Stimulated activated CD4-positive, alpha-beta T cell treated with anti-CD3 and anti-CD28 coated beads, Interleukin-15, amount 100 ng/mL, for 48 hours (primary cell): ENCODE measurements at regions not wholly inside any gene's neighbourhood (a gene's known extent, or its start where the extent isn't known, plus 50 kb on each side); places are given as distances from the start of the nearest gene placed in this dataset.
"Not testable (repeated sequence)": the region's sequence is repeated elsewhere in the genome, so short reads cannot be mapped to it uniquely, and the experiment has no call there.

Experiments used
- DNase-seq, 2 donors: peaks; one replicate each; pipeline ENCODE4 v3.0.0-alpha.2; 2020; ENCODE audit warnings: low read depth in 2 of 2

DNA sequence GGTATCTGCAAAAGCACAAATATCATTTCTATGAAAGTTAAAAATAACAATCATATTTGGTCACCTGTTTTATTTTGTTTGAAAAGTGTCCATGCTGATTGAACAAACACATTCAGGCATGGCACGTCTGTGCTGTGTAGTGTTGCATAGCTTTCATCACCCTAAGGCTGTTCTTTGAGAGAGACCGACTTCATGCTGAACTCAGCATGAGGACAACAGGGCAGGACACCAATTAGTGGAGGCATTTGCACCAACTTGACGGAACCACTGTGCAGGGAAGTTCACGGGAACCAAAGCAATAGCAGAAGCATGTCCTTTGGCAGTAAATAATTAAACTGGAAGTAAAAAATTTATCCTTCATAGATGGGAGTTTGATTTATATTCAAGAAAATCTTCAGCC is 158.4 kb upstream of the SLC7A11 start:
- DNase-seq, result no peak

DNA sequence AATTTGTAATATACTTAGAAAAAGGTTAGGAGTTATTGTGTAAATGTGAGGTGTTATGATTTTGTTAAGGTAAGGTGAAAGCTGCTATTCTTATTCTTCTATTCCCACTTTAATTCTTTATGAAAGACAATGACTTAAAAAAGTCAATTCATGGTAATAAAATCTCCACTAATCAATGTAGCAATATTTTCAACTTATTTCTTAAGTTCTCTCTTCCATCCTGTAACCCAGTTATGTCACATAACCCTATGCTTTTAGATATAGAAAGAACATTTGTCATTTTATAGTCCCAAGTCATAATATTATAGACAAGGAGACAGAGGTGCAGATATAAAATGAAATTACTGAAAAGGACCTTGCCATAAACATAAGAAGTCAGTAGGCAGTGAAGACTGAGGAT is 157.9 kb upstream of the SLC7A11 start:
- DNase-seq, result no peak

- DNase-seq, result no peak
Measured at GRCh38 chr4:138399081-138399480, 156.9 kb upstream of the SLC7A11 start.

- no peak for DNase-seq
Measured at GRCh38 chr4:138398322-138398721, 156.2 kb upstream of the SLC7A11 start.

- DNase-seq, result no peak
Measured at GRCh38 chr4:138393886-138394610, 151.9 kb upstream of the SLC7A11 start.

DNA sequence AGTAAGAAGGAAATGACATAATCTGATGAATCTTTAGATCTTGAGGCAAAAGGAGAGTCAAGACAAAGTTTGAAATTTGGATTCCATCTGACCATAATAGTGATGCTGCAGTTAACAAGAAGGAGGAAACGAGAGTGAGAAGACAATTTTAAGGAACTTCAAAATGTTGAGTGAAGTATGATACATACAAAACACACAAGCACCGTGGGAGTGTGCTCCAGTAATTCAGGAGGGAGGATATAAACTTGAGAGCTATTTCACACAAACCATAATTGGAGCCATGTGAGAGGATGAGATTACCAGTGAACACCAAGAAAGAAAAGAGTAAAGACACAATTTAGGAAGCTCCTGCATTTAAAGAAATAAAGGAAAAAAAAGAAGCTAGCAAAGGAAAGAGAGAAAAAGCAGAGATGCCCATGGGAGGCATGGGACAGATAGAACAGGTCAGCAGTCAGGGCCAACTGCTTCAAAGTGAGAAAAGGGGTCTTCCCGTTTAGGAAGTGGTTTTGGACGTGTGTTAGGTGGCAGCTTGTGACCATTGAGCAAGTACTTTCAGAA is 150.7 kb upstream of the SLC7A11 start:
- no peak for DNase-seq

- no peak for DNase-seq
Measured at GRCh38 chr4:138389976-138390685, 148.0 kb upstream of the SLC7A11 start.

DNA sequence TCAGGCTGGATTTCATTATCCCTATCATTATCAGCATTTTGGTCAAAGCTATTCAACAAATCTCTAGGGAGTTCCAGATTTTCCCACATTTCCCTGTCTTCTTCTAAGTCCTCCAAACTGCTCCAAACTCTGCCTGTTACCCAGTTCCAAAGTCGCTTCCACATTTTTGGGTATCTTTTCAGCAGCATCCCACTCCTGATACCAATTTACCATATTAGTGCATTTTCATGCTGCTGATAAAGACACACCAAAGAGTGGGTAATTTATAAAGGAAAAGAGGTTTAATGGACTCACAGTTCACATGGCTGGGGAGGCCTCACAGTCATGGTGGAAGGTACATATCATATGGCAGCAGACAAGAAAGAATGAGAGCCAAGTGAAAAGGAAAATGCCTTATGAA is 132.8 kb upstream of the SLC7A11 start:
- no peak for DNase-seq

- no peak for DNase-seq
Measured at GRCh38 chr4:138367942-138368341, 125.8 kb upstream of the SLC7A11 start.

DNA sequence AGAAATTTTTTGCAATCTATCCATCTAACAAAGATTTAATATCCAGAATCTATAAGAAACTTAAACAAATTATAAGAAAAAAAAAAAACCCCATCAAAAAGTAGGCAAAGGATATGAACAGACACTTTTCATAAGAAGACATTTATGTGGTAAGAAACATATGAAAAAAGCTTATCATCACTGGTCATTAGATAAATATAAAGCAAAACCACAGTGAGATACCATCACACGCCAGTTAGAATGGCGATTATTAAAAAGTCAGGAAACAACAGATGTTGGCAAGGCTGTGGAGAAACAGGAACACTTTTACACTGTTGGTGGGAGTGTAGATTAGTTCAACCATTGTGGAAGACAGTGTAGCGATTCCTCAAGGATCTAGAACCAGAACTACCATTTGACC is 110.3 kb upstream of the SLC7A11 start:
- not testable (repeated sequence) for DNase-seq

- no peak for DNase-seq
Measured at GRCh38 chr4:138348055-138348454, 105.9 kb upstream of the SLC7A11 start.

DNA sequence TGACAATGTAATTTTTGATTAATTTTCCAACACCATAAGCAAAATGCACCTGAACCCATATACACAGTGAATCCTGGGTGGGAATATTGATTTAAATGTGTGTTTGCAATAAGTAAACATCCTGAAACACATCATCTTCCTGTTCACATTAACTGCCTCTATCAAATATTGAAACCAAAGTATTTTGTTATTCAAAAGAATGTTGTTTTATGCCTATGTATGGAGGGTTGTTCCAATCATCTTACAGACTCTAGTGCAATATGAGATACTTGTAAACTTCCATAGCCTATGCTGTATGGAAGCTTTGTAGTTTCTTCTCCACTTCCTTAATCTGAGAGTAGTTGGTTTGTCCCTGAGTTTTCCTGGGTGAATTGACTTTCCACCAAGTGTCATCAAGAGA is 105.4 kb upstream of the SLC7A11 start:
- no peak for DNase-seq

DNA sequence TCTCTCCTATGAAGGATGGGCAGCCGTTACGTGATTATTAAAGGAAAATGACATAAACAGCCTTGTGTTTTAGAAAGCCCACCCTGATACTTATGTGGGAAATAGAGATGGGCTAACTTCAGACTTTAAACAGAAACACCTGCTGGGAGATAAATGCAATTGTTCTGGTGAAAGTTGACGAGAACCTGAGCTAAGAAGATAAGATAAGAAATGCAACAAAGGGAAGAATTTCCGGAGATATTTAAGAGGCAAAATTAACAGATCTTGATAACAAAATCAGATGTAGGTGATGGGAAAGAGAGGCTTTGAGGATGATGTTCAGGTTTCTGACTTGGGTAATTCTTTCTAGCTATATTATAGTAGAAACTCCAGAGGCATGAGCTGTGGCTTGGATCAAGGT is 102.7 kb upstream of the SLC7A11 start:
- DNase-seq, result no peak

- no peak for DNase-seq
Measured at GRCh38 chr4:138344054-138344453, 101.9 kb upstream of the SLC7A11 start.

DNA sequence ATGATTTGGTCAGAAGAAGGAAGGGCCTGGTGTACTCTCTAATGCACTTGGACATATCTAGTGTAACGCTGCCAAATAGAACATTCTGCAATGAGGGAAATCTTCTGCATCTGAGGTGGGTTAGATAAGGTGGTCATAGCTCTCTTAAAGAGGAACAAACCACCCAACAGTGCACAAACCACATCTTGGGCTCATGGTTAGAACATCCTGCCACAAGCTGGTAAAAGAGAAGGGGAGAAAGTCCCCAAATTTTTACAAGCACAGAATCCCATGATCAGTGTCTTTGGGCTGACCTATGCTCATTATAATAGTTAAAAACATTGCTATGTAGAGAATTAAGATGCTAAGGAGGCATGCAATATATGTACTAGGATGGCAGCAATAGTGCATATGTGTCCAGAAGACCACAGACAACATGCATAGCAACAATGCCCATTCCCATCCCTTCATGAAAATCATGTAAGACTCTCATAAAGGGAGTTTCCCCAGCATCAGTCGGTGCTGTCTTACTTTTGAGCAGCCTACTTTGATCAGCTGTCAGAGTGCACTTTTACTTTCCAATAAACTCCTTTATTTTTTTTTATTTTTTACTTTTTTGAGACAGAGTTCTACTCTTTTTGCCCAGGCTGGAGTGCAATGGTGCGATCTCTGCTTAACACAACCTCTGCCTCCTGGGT is 99.7 kb upstream of the SLC7A11 start:
- DNase-seq, result no peak

GRCh38 chr4:138338840-138339239 is 96.7 kb upstream of the SLC7A11 start:
- DNase-seq, result no peak

DNA sequence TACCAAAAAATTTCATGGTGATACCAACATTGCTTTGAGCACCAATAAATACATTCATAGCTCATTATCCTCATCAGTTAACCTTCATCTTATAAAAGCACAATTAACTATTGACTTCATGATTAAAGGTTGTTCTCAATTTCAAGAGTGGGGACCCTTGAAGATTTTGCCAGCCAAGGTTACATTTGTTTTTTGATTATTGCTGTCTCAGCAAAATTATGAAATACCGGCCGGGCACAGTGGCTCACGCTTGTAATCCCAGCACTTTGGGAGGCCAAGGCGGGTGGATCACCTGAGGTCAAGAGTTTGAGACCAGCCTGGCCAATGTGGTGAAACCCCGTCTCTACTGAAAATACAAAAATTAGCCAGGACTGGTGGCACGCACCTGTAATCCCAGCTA is 96.1 kb upstream of the SLC7A11 start:
- not testable (repeated sequence) for DNase-seq

GRCh38 chr4:138334346-138335016 is 92.3 kb upstream of the SLC7A11 start:
- no peak for DNase-seq

DNA sequence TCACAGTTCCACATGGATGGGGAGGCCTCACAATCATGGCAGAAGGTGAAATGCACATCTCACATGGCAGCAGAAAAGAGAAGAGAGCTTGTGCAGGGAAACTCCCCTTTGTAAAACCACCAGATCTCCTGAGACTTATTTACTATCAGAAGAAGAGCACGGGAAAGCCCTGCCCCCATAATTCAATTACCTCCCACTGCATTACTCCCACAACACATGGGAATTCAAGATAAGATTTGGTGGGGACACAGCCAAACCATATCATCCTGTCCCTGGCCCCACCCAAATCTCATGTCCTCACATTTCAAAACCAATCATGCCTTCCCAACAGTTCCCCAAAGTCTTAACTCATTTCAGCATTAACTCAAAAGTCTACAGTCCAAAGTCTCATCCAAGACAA is 90.3 kb upstream of the SLC7A11 start:
- not testable (repeated sequence) for DNase-seq

GRCh38 chr4:138330531-138330930 is 88.4 kb upstream of the SLC7A11 start:
- DNase-seq, result no peak

DNA sequence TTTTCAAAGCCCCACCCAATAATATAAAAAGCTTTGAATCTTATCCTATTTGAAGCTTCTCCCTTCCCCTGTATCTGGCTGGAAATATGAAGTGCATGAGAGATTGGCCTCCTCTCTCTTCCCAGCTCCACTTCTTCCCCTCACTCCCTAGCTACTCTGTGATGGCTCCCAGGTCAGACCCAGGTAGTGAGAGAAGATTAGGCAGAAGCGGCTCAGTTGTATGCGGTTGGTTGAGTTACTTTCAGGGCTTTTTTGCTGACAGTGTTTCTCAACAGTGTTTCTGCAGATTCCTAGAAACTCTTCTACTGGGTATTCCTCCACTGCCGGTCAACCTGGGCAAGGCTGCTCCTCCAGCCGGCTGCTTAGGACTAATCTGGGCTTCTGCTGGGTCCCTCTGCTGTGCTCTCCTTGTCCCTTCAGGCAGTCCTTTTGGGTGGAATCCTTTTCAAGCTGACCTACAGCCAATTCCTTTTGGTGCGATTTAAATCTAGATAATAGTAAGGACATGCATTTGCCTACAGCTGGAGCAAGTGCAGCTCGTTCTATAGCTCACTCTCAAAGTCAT is 87.4 kb upstream of the SLC7A11 start:
- DNase-seq, result no peak

- DNase-seq, result no peak
Measured at GRCh38 chr4:138327338-138327737, 85.2 kb upstream of the SLC7A11 start.
